Activated CD4-positive, alpha-beta memory T cell treated with anti-CD3 and anti-CD28 coated beads for 36 hours (primary cell): ENCODE measurements at regions not wholly inside any gene's neighbourhood (a gene's known extent, or its start where the extent isn't known, plus 50 kb on each side); places are given as distances from the start of the nearest gene placed in this dataset.

Experiments
- CTCF ChIA-PET: fragments of 350-600 bp; sonication (Branson Sonifier 250); formaldehyde crosslinking; loops from one replicate; lab custom pipeline; 2021; ENCODE audit warnings: antibody characterized with exemption, inconsistent platforms; lab: Charles Lee
- POLR2A ChIA-PET: fragments of 350-600 bp; sonication (Branson Sonifier 250); formaldehyde crosslinking; loops from one replicate; lab custom pipeline; 2021; ENCODE audit warnings: antibody characterized with exemption; lab: Charles Lee
- DNase-seq: peaks from one replicate; pipeline ENCODE4 v3.0.0-alpha.2; 2020
- H3K27ac Mint-ChIP-seq: one replicate; pipeline ENCODE4 v1.8.0; 2021; ENCODE audit warnings: mixed read lengths
- H3K27me3 Mint-ChIP-seq: one replicate; pipeline ENCODE4 v1.8.0; 2021; ENCODE audit warnings: mixed read lengths
- H3K36me3 Mint-ChIP-seq: one replicate; pipeline ENCODE4 v1.8.0; 2021; ENCODE audit warnings: mixed read lengths
- H3K4me1 Mint-ChIP-seq: one replicate; pipeline ENCODE4 v1.8.0; 2021; ENCODE audit warnings: low read depth, mixed read lengths
- H3K4me3 Mint-ChIP-seq: one replicate; pipeline ENCODE4 v1.8.0; 2021; ENCODE audit warnings: mild to moderate bottlenecking, mixed read lengths
- H3K9me3 Mint-ChIP-seq: one replicate; pipeline ENCODE4 v1.8.0; 2021; ENCODE audit warnings: mixed read lengths
- intact Hi-C: fragments of 100-400 bp; cut with micrococcal nuclease; formaldehyde crosslinking; loops from one replicate; pipeline ENCODE4 v1.15.1; 2023

- DNase-seq, result no peak
- peaks cover 34% of the 10 kb centered on the region for H3K9me3 Mint-ChIP-seq
- intact Hi-C loops, result no loop called here
- H3K36me3 Mint-ChIP-seq, result peaks cover 3% of the 10 kb centered on the region
- no peak overlapping the region for H3K4me3 Mint-ChIP-seq
- no peaks in the 10 kb centered on the region for H3K4me1 Mint-ChIP-seq
- no peaks in the 10 kb centered on the region for H3K27me3 Mint-ChIP-seq
- CTCF ChIA-PET, result no interaction called here
- POLR2A ChIA-PET, result no interaction called here
- H3K27ac Mint-ChIP-seq, result no peak overlapping the region
These were observed 929.4 kb downstream of the UQCRFS1 start for GRCh38 chr19:28283592-28283991.

- no peak for DNase-seq
- intact Hi-C loops, result no loop called here
- peaks cover 29% of the 10 kb centered on the region for H3K9me3 Mint-ChIP-seq
- CTCF ChIA-PET, result no interaction called here
- peaks cover 3% of the 10 kb centered on the region for H3K36me3 Mint-ChIP-seq
- H3K27ac Mint-ChIP-seq, result no peak overlapping the region
- H3K4me3 Mint-ChIP-seq, result no peak overlapping the region
- no peaks in the 10 kb centered on the region for H3K27me3 Mint-ChIP-seq
- H3K4me1 Mint-ChIP-seq, result no peaks in the 10 kb centered on the region
- POLR2A ChIA-PET, result no interaction called here
These were observed 931.3 kb downstream of the UQCRFS1 start for GRCh38 chr19:28281676-28282075.

GRCh38 chr19:28264556-28264955 lies 948.4 kb downstream of the UQCRFS1 start:
- CTCF ChIA-PET, result no interaction called here
- DNase-seq, result no peak
- Mint-ChIP-seq H3K4me3 (no peak overlapping the region), H3K4me1 (no peaks in the 10 kb centered on the region), H3K36me3 (no peaks in the 10 kb centered on the region), H3K27ac (no peak overlapping the region), H3K27me3 (no peaks in the 10 kb centered on the region), H3K9me3 (peaks cover 18% of the 10 kb centered on the region)
- POLR2A ChIA-PET, result no interaction called here
- intact Hi-C loops, result no loop called here

GRCh38 chr19:28258829-28259228 lies 954.1 kb downstream of the UQCRFS1 start:
- Mint-ChIP-seq H3K27ac (no peak overlapping the region), H3K36me3 (no peaks in the 10 kb centered on the region), H3K4me3 (no peak overlapping the region), H3K9me3 (peaks cover 23% of the 10 kb centered on the region), H3K27me3 (no peaks in the 10 kb centered on the region), H3K4me1 (no peaks in the 10 kb centered on the region)
- CTCF ChIA-PET, result no interaction called here
- POLR2A ChIA-PET, result no interaction called here
- no peak for DNase-seq
- intact Hi-C loops, result no loop called here

- ChIA-PET POLR2A (no interaction called here), CTCF (no interaction called here)
- H3K36me3 Mint-ChIP-seq, result no peaks in the 10 kb centered on the region
- no peaks in the 10 kb centered on the region for H3K4me1 Mint-ChIP-seq
- H3K27ac Mint-ChIP-seq, result no peak overlapping the region
- H3K9me3 Mint-ChIP-seq, result peaks cover 20% of the 10 kb centered on the region
- intact Hi-C loops, result no loop called here
- DNase-seq, result no peak
- H3K27me3 Mint-ChIP-seq, result no peaks in the 10 kb centered on the region
- no peak overlapping the region for H3K4me3 Mint-ChIP-seq
These were observed 955.6 kb downstream of the UQCRFS1 start for GRCh38 chr19:28257396-28257795.

GRCh38 chr19:28247243-28247642 lies 965.7 kb downstream of the UQCRFS1 start:
- intact Hi-C loops, result no loop called here
- Mint-ChIP-seq H3K4me1 (no peaks in the 10 kb centered on the region), H3K27ac (no peak overlapping the region), H3K4me3 (no peak overlapping the region), H3K27me3 (no peaks in the 10 kb centered on the region), H3K36me3 (no peaks in the 10 kb centered on the region), H3K9me3 (peaks cover 10% of the 10 kb centered on the region)
- DNase-seq, result no peak
- POLR2A ChIA-PET, result no interaction called here
- CTCF ChIA-PET, result no interaction called here

- Mint-ChIP-seq H3K4me3 (no peak overlapping the region), H3K27ac (no peak overlapping the region), H3K9me3 (peaks cover 9% of the 10 kb centered on the region), H3K4me1 (no peaks in the 10 kb centered on the region), H3K27me3 (no peaks in the 10 kb centered on the region), H3K36me3 (no peaks in the 10 kb centered on the region)
- intact Hi-C loops, result no loop called here
- CTCF ChIA-PET, result no interaction called here
- POLR2A ChIA-PET, result no interaction called here
- DNase-seq, result no peak
These were observed 967.0 kb downstream of the UQCRFS1 start for GRCh38 chr19:28245937-28246336.

GRCh38 chr19:28244966-28245365 lies 968.0 kb downstream of the UQCRFS1 start:
- Mint-ChIP-seq H3K36me3 (no peaks in the 10 kb centered on the region), H3K9me3 (peaks cover 9% of the 10 kb centered on the region), H3K27me3 (no peaks in the 10 kb centered on the region), H3K4me3 (no peak overlapping the region), H3K4me1 (no peaks in the 10 kb centered on the region), H3K27ac (no peak overlapping the region)
- no peak for DNase-seq
- CTCF ChIA-PET, result no interaction called here
- POLR2A ChIA-PET, result no interaction called here
- intact Hi-C loops, result no loop called here

GRCh38 chr19:28242317-28242927 lies 970.5 kb downstream of the UQCRFS1 start:
- Mint-ChIP-seq H3K36me3 (no peaks in the 10 kb centered on the region), H3K27ac (no peak overlapping the region), H3K27me3 (no peaks in the 10 kb centered on the region), H3K4me3 (no peak overlapping the region), H3K4me1 (no peaks in the 10 kb centered on the region), H3K9me3 (peaks cover 7% of the 10 kb centered on the region)
- intact Hi-C loops, result no loop called here
- DNase-seq, result no peak
- CTCF ChIA-PET, result interaction anchor here (0.9 kb wide), 1 partner anchor 637 kb away, joined by 3 read pairs; no protein-coding TSS in a partner anchor
- POLR2A ChIA-PET, result no interaction called here

- POLR2A ChIA-PET, result no interaction called here
- Mint-ChIP-seq H3K27me3 (no peaks in the 10 kb centered on the region), H3K27ac (no peak overlapping the region), H3K9me3 (no peaks in the 10 kb centered on the region), H3K4me3 (no peak overlapping the region), H3K4me1 (no peaks in the 10 kb centered on the region), H3K36me3 (no peaks in the 10 kb centered on the region)
- intact Hi-C loops, result no loop called here
- no peak for DNase-seq
- CTCF ChIA-PET, result no interaction called here
These were observed 973.7 kb downstream of the UQCRFS1 start for GRCh38 chr19:28239270-28239669.

- no peaks in the 10 kb centered on the region for H3K36me3 Mint-ChIP-seq
- ChIA-PET CTCF (no interaction called here), POLR2A (no interaction called here)
- H3K27me3 Mint-ChIP-seq, result no peaks in the 10 kb centered on the region
- no peak for DNase-seq
- H3K4me3 Mint-ChIP-seq, result no peak overlapping the region
- no peaks in the 10 kb centered on the region for H3K9me3 Mint-ChIP-seq
- no peaks in the 10 kb centered on the region for H3K4me1 Mint-ChIP-seq
- H3K27ac Mint-ChIP-seq, result no peak overlapping the region
- intact Hi-C loops, result no loop called here
These were observed 974.6 kb downstream of the UQCRFS1 start for GRCh38 chr19:28238270-28238820.

- H3K27me3 Mint-ChIP-seq, result no peaks in the 10 kb centered on the region
- no peak overlapping the region for H3K27ac Mint-ChIP-seq
- no peak overlapping the region for H3K4me3 Mint-ChIP-seq
- H3K4me1 Mint-ChIP-seq, result no peaks in the 10 kb centered on the region
- intact Hi-C loops, result no loop called here
- POLR2A ChIA-PET, result no interaction called here
- H3K9me3 Mint-ChIP-seq, result peaks cover 2% of the 10 kb centered on the region
- DNase-seq, result no peak
- CTCF ChIA-PET, result no interaction called here
- H3K36me3 Mint-ChIP-seq, result no peaks in the 10 kb centered on the region
These were observed 977.3 kb downstream of the UQCRFS1 start for GRCh38 chr19:28235606-28236125.

- Mint-ChIP-seq H3K36me3 (no peaks in the 10 kb centered on the region), H3K4me3 (no peak overlapping the region), H3K27ac (no peak overlapping the region), H3K27me3 (no peaks in the 10 kb centered on the region), H3K9me3 (peaks cover 2% of the 10 kb centered on the region), H3K4me1 (no peaks in the 10 kb centered on the region)
- no peak for DNase-seq
- intact Hi-C loops, result no loop called here
- POLR2A ChIA-PET, result no interaction called here
- CTCF ChIA-PET, result no interaction called here
These were observed 978.3 kb downstream of the UQCRFS1 start for GRCh38 chr19:28234637-28235036.
